ENCODE measurements at regions not wholly inside any gene's neighbourhood (a gene's known extent, or its start where the extent isn't known, plus 50 kb on each side); places are given as distances from the start of the nearest gene placed in this dataset.

GRCh38 chr22:49574881-49575702 lies 252.6 kb downstream of the BRD1 start:
- in situ Hi-C loops (cut with HindIII; ENCODE audit: low sequenced_read_pairs): no loop called here

GRCh38 chr22:49574205-49574880 lies 253.3 kb downstream of the BRD1 start:
- in situ Hi-C loops (cut with HindIII; ENCODE audit: low sequenced_read_pairs): no loop called here

- in situ Hi-C loops (cut with HindIII; ENCODE audit: low sequenced_read_pairs): no loop called here
These were observed 254.4 kb downstream of the BRD1 start for GRCh38 chr22:49573109-49573765.

GRCh38 chr22:49571326-49571725 lies 256.3 kb downstream of the BRD1 start:
- in situ Hi-C loops (cut with HindIII; ENCODE audit: low sequenced_read_pairs): no loop called here

- in situ Hi-C loops (cut with HindIII; ENCODE audit: low sequenced_read_pairs): no loop called here
These were observed 257.4 kb downstream of the BRD1 start for GRCh38 chr22:49570032-49570848.

GRCh38 chr22:49569286-49570031 lies 258.2 kb downstream of the BRD1 start:
- in situ Hi-C loops (cut with HindIII; ENCODE audit: low sequenced_read_pairs): no loop called here

- in situ Hi-C loops (cut with HindIII; ENCODE audit: low sequenced_read_pairs): no loop called here
These were observed 258.9 kb downstream of the BRD1 start for GRCh38 chr22:49568751-49569285.

GRCh38 chr22:49567899-49568750 lies 259.5 kb downstream of the BRD1 start:
- in situ Hi-C loops (cut with HindIII; ENCODE audit: low sequenced_read_pairs): no loop called here

GRCh38 chr22:49566693-49567092 lies 261.0 kb downstream of the BRD1 start:
- in situ Hi-C loops (cut with HindIII; ENCODE audit: low sequenced_read_pairs): no loop called here

- in situ Hi-C loops (cut with HindIII; ENCODE audit: low sequenced_read_pairs): no loop called here
These were observed 261.5 kb downstream of the BRD1 start for GRCh38 chr22:49566141-49566541.

GRCh38 chr22:49565516-49565855 lies 262.2 kb downstream of the BRD1 start:
- in situ Hi-C loops (cut with HindIII; ENCODE audit: low sequenced_read_pairs): no loop called here

GRCh38 chr22:49564666-49565515 lies 262.8 kb downstream of the BRD1 start:
- in situ Hi-C loops (cut with HindIII; ENCODE audit: low sequenced_read_pairs): no loop called here

- in situ Hi-C loops (cut with HindIII; ENCODE audit: low sequenced_read_pairs): no loop called here
These were observed 263.6 kb downstream of the BRD1 start for GRCh38 chr22:49564054-49564453.

- in situ Hi-C loops (cut with HindIII; ENCODE audit: low sequenced_read_pairs): no loop called here
These were observed 264.9 kb downstream of the BRD1 start for GRCh38 chr22:49562685-49563249.

- in situ Hi-C loops (cut with HindIII; ENCODE audit: low sequenced_read_pairs): no loop called here
These were observed 265.7 kb downstream of the BRD1 start for GRCh38 chr22:49561976-49562375.

- in situ Hi-C loops (cut with HindIII; ENCODE audit: low sequenced_read_pairs): no loop called here
These were observed 266.3 kb downstream of the BRD1 start for GRCh38 chr22:49561338-49561737.

GRCh38 chr22:49555526-49555925 lies 272.1 kb downstream of the BRD1 start:
- in situ Hi-C loops (cut with HindIII; ENCODE audit: low sequenced_read_pairs): loop anchor here (5.0 kb wide), 1 partner anchor 82 kb away; no protein-coding TSS in a partner anchor

GRCh38 chr22:49554741-49555140 lies 272.9 kb downstream of the BRD1 start:
- in situ Hi-C loops (cut with HindIII; ENCODE audit: low sequenced_read_pairs): loop anchor here (5.0 kb wide), 1 partner anchor 83 kb away; no protein-coding TSS in a partner anchor

Data from DLD1 (cell line).